COLO829 (cell line): ENCODE measurements at regions not wholly inside any gene's neighbourhood (a gene's known extent, or its start where the extent isn't known, plus 50 kb on each side); places are given as distances from the start of the nearest gene placed in this dataset.

Experiments
- DNase-seq: peaks from one replicate; pipeline ENCODE4 v3.0.0; 2012; ENCODE audit warnings: low spot score

DNA sequence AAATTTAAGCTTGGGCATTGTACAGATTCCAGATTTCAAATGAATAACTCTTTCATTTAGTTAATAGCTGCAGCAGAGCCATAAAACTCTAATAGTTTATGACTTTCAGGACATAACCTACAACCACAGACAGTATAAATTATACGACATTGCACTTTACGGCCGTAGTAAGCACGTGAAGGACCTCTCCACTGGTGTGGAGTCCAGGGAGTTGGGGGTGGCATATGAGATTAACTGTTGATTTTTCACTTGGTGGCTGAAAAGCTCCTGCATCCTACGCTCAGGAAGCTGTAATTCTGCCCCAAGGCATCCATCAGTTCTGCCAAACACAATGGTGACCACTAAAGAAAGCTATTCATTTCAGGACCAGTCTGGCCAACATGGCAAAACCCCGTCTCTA, 376.2 kb downstream of the SOX11 start:
- DNase-seq, result no peak

DNA sequence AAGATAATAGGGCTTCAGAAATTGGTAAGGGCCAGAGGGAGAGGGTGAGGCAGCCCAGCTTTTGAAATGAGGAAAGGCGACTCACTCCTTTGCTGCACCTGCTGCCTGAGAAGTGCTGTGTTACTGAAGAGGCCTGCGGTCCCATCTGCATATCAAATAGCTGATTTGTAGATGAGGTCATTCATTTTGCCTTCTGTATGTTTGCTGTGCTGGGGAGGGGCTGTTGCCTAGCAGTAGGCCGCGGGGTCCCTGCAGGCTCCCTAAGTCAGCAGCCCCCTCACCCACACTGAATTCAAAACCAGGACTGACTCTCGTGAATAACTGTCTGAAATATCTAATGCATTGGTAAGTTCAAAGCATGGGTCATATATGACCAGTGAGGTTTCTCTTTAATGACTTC, 377.2 kb downstream of the SOX11 start:
- no peak for DNase-seq

DNA sequence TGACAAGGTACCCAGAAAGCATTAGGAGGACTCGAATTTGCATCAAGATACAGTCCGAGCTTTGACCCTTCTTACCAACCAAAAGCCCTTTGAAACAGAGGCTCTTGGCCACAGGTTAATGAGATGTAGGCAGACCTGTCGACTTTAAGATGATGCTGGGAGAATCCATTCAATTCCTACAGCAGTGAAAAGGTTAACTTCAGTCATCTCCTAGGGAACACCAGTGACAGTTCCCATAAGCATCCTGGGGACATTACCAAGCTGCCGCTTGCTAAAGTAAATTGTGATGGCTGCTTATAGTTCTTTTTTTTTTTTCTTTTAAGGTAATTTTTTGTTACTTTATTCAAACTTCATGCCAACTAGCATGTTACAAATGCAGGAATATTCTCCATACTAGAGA, 379.3 kb downstream of the SOX11 start:
- DNase-seq, result no peak

DNA sequence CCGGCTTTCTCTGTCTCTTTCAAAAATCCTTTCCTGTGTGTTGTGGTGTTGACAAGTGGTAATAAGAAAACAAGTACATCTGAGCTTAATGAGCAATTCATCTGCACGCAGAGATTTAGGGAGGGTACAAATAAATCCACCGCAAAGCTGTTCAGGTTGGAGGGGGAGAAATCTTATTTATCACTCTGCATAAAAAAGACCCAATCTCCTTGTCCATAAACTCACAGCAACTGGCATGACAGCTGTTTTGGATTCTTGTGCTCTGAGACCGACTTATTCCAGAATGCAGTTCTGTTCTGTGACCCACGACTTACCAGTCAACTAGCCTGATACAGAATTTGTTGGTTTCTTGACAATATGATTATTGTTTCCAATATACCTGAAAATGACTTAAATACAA, 380.1 kb downstream of the SOX11 start:
- DNase-seq, result no peak

DNA sequence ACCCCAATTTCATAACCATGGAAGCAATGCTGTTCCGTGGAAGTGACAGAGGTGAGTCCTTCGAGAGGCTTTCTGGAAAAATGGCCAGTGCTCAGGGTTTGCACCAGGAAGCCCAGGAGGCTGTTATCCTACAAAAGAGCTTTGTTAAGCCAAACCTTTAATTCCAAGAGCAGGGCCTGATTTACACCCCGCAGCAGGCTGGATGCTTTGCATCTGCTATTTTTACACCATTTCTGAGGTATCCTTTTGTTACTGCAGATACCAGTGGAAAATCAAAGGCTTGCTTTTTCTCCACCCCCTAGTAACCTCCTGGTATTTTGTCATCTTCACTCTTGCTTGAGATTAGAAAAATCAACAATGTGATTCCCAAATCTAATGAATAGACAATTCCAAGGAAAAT, 380.6 kb downstream of the SOX11 start:
- no peak for DNase-seq

DNA sequence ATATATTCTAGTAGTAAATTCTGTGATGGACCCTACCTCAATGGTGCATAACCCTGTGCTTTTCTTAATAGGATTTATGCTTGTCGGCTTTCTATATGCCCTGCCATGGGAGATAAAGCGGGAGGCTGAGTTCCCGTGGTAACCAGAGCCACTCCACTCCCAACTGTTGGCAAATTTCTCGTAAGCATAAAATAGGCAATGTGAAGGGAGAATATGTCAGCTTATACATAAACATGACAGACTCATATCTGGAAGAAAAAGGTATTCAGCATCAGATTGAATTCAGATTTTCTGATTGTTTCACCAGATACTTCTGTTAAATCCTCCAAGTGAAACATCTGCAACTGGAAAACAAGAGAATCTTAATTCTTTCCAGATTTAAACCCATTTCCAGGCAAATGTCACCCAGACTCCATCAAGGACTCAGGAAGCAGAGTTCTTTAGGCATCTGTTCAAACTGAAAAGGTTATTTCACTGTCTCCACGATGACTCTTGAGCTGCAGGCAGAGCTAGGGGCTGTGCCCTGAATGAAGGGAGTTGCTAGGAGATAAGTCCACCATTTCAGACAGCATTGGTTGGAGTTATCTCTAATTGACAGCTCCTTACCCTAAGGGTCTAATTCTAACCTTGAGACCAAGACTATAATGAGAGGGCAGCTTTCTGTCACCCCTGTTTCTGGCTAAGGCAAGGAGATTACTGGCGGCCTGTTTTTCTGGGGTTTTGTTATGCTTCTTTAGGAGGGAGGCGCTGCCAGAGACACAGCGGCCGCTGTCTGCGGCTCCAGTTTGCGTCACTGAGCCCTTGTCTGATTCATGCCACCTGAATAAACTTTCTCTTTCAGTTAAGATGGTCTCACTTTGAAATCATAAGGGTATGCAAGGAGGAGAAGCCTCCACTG, 381.3 kb downstream of the SOX11 start:
- DNase-seq, result no peak

DNA sequence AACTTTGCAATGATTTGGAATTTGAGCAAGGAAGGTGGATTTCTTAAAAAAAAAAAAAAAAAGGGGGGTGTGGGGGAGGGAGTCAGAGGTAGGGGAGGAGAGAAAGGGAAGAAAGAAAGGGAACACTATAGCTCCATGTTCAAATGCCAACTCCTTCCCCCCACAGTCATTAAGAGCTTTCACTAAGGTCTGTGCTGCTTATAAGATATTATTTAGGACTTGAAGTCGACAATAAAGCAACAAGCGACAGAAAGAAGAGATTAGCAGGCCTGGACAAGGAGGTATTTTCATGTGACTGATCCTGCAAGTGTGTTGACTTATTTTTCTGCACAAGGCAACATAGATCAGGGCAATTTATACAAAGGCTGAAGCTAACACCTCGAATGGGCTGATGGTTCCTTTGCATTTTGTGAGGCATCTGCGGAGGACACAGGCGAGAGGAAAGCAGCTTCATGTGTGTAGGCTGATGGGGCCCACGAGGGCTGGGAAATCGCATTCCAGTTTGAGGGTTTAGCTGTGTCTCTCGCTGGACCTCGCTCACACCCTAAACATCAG, 382.0 kb downstream of the SOX11 start:
- DNase-seq, result no peak

DNA sequence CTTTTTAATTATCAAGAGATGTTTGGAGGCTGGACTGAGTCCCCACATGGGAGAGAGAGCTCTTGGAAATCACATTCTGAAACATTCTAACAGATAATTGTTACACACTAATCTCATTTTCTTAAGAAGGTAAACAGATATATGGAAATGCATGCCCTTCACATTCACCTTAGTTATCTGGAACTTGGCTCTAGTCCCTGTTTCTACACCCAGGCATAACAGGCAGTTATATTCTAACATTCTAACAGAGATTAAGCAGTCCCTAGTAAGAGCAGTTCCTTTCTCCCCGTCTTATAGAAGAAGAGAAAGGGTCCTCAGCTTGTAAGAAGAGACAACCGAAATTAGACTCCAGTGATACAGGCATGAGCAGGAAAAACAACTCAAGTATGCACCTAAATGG, 385.4 kb downstream of the SOX11 start:
- DNase-seq, result no peak

DNA sequence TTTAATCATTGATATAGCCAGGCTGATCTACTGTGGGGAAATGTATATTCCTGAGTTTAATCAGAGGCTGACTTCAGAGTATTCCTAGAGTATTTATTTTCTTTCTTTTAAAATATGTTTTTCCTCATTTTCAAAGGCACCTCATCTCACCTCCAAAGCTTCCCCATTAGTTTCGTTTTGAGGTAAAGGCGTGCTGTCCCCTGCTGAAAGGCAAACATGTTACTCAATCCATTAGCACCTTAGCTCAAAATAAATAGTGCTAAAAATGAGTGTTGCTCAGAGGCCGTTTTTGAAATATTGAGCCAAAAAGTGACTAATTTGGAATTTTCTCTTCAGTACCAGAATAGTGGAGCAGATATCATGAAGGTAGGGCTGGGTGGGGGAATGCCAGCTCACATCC, 386.2 kb downstream of the SOX11 start:
- DNase-seq, result no peak

DNA sequence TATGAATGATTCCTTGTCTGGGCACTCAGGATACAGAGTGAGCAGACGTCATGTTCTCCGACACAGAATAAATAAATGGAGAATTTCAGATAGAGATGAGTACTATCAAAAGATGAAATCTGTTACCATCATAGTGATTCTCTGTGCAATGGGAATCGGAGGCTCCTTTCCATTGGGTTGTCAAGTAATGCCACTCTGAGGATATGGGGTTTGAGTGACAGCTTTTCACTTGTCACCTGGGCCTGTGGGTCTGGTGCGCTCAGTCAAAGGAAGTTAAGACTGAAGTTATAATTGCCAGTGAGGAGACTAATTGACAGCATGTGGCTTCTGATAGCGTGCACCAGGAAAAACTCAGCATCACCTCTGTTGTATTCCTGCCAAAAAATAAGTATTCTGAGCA, 387.2 kb downstream of the SOX11 start:
- no peak for DNase-seq

DNA sequence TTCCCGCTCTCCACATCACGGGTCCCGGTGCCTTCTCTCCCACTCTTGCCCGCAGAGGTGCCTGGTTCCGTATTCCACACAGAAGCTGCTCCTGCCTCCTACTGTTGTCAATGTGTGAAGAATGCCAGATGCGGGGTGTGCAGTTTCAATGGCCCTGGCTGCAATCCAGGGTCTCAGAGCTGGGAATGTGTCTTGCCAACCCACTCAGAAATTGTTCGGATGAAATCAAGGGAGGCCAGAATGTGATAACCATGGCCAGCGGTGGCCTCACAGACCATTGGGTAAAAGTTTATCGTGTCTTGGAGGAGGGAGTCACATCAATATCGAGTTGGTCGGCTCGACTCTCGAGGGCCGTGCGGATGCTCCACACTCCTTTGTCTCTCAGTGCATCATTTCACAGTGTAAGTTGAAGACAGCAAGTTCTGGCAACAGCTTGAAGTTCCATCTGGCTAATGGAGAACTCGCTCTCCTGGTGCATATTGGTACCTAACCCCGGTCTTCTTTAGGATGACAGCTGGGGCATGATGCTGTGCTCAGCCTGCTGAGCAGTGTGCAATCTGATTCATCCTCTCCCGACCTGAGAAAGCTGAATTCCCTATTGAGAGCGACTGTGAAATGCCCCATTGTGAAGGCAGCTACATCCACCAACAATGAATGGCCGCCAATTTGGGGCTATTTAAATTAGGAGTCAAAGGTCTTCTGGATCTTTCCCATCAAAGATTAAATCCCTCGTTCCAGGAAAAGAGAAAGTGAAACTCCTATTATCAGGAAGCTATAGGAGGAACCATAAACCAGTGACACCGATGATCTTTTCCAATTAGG, 389.0 kb downstream of the SOX11 start:
- DNase-seq, result peak; percentile 51

DNA sequence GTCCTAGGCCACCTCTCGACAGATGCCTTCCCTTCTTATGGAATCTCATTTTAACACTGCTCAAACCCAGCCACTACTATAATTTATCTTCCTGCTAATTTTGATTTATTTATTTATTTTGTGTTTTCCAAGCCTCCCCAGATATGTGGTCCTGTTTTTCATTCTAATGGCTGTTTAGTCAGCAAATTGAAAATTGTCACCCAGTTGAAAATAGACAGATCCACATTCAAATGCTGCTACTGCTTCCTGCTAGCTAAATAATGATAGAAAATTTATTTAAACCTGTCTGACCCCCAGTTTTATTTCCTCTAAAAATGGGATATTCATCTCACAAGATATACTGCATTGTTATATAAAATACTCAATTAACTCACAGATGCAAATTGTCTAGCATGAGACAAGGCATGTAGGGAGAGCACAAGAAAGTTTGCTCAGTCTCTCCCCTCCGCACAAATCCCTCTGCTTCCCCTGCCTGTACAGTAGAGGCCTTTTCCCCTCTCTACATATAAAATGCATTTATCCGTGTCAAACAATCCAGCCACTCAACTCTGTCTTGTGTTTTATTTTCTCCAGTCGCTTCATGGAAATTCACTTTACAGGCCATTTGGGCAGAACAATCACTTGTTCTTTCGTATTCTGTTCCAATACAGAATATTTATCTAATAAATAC, 389.9 kb downstream of the SOX11 start:
- DNase-seq, result no peak

DNA sequence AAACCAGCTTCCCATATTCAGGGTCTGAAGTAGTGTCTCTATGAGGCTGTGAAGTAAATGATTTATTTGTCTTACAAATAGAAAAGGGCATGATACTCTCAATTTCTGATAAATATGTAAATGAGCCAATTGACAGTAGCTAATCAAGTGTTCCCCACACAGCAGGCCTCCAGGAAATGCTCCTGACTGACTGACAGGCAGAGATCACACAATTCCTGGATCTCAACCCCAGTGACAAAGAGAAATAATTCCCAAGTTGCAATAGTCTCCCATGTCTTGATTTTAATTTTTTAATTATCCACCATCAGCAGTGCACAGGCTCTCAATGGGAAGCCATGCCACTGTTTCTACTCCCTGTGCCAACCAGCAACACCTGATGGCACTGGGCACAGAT, 390.4 kb downstream of the SOX11 start:
- no peak for DNase-seq

DNA sequence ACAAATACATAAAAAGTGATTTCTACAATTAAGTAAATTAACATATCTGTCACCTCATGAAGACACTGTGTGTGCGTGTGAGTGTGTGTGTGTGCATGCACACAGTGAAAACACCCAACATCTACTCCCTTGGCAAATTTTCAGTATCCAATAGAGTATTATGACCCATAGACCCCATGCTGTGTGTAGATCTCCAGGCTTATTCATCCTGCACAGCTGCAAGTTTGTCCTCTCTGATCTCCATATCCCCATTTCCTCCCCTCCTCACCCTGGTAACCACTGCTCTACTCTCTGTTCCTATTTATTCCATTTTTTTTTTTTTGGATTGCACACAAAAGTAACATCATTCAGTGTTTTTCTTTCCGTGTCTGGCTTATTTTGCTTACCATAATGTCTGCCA, 391.0 kb downstream of the SOX11 start:
- no peak for DNase-seq

DNA sequence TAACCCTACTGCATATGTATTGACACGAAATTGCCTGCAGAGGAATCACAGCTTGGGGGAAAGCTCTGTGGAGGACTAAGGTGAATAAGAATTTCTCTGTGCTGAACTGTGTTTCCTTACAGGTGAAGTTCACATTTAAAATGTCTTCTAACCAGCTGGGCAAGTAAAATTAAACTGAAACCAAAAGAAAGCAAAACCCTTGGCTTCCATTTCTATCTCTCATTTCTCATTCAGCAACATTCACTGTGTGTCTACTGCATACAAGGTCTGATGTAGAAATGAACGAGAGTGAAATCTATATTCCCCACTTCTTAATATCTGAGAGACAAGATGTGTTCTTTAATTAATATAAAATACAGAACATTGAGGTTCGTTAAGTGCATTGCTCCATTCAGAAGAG, 397.3 kb downstream of the SOX11 start:
- no peak for DNase-seq

DNA sequence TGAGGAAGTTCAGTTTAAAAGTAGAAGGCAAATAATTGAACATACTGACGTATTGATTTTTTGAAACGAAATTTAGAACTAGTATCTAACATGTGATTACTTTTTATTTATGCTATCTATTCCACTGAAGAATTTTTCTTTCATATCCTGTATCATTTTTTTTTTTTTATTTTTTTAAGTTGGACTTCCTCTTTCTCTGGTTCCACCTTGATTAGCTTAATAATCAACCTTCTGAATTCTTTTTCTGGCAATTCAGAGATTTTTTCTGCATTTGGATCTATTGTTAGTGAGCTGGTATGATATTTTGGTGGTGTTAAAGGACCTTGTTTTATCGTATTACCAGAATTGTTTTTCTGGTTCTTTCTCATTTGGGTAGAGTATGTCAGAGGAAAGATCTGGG, 411.2 kb downstream of the SOX11 start:
- DNase-seq, result no peak

DNA sequence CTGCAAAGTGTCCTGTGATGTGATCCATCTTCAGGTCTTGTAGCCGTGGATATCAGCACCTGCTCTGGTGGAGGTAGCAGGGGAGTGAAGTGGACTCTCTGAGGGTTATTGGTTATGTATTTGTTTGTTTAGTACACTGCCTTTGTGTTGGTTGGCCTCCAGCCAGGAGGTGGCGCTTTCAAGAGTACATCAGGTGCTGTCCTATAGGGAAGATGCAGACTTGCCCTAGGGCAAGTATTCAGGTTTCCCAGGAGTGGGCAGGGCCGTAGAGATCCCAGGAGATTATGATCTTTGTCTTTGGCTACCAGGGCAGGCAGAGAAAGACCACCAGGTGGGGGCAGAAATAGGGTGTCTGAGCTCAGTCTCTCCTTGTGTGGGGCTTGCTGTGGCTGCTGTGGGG, 411.8 kb downstream of the SOX11 start:
- no peak for DNase-seq

DNA sequence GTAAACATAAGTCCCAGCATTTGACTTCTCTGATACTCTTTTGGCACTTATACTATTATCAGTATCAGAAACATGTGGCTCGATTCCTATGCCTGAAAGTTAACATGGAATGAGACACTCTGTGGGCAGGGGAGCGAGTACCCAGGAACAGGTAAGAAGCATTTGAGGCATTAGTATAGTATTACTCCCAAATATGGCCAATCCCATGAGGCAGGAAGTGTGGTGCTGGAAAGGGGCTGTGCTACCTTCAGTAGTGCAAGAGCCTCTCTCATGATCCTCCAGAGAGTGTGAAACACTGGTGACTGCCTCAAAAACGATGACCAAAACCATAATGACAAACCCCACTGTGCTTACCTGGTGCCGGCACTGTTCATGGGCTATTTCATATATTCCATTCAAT, 415.1 kb downstream of the SOX11 start:
- no peak for DNase-seq

DNA sequence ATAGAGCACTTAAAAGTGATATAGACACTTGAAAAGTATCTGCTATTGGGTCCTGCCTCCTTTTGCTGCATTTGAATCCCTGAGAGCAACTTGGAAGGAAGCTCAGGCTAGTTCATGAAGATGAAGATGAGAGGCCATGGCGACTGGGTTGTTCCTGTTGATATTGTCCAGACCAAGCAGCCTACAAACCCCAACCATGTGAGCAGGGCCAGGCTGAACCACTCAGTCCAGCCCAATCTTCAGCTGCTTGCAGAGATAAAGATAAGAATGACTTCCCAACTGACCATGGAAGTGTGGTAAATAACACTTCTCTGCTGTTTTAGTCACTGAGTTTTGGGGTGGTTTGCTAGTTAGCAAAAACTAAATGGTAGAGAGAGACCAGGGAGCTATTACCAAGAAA, 417.6 kb downstream of the SOX11 start:
- no peak for DNase-seq

DNA sequence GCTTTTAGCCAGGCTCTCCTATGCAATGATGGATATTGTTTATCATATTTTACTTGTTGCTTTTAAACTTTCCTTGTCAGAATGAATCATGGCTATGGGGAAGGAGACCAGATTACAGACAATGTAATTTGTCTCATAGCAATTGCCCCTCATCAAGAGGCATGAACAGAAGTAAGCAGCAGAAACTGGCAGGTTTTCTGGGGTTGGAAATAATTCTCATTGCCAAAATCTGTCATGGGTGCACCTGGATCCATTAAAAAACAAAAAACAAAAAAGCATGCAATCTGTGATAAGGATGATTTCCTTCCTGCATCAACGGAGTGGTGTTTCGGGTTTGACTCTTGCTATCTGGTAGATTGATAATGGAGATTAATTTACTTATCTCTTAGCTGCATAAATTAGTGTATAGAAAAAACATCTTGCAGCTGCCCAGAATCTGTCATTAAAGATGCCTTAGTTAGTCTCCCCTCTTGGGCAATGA, 419.6 kb downstream of the SOX11 start:
- no peak for DNase-seq

DNA sequence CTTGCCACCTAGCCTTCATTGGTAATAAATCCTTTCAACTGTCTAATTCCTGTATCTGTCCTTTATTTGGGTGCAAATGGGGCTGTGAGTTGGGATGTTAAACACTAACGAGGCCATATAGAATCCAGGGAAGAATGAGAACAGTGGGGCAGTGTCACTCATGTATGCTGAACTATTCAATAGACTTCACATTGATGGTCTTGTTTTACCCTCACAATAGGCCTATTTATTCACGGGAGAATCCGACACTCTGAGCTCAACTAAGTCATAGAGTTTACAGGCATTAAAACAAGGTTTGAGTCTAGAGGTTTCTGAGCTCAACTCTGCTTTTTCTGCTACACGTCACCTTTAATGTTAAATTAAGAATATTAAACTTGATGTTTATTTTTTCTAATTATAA, 421.6 kb downstream of the SOX11 start:
- peak; percentile 66 for DNase-seq

DNA sequence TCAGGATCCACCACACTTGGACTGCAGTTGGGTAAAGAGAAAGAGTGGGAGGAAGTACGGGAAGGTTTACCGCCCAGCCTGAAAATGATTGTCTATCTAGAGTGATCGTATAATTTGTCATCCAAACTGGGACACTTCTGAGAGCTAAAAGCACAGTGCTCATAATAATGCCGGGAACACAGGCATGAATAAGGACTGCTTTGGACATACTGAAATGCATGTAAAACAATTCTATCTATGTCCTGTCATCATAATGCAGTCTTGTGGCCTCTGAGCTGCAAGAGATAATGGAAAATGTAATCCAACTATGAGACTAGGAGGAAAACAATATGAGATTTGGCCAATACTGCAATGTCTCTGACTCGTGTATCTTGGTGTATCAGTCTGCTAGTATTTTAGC, 435.5 kb downstream of the SOX11 start:
- no peak for DNase-seq
